H1 (cell line): ENCODE measurements at regions not wholly inside any gene's neighbourhood (a gene's known extent, or its start where the extent isn't known, plus 50 kb on each side); places are given as distances from the start of the nearest gene placed in this dataset.
A peak's percentile ranks its signal among the peaks of the same experiment; 100 is the strongest.

ENCODE experiments used
- CHD1 ChIP-seq: IDR thresholded peaks from 2 replicates; pipeline ENCODE4 v1.6.1; 2012; ENCODE audit warnings: low read depth, low read length, improper control_type of control experiment
- EZH2 ChIP-seq: fragments of 200-600 bp; sonication (generic); IDR thresholded peaks from 2 replicates; pipeline ENCODE4 v1.7.1; 2012; ENCODE audit warnings: low read depth, mild to moderate bottlenecking, moderate library complexity, low read length, inconsistent platforms; ENCODE audit not compliant: severe bottlenecking
- JUN ChIP-seq: IDR thresholded peaks from 2 replicates; pipeline ENCODE4 v1.6.1; 2011; ENCODE audit warnings: low read depth, mild to moderate bottlenecking, improper control_type of control experiment, low read length
- KDM1A ChIP-seq: fragments of 200-600, 300-600 bp; sonication (generic); IDR thresholded peaks from 2 replicates; pipeline ENCODE4 v1.7.1; 2016; ENCODE audit warnings: mild to moderate bottlenecking, low read length, borderline replicate concordance
- POLR2A ChIP-seq, 2 experiments: IDR thresholded peaks; 1 replicate in 1 of 2; 2 replicates in 1 of 2; pipeline ENCODE4 v1.6.1; 2011; ENCODE audit warnings: low read depth in 2 of 2, low read length in 2 of 2, mild to moderate bottlenecking in 2 of 2; ENCODE audit errors: control extremely low read depth in 1 of 2
- POLR2AphosphoS5 ChIP-seq: IDR thresholded peaks from 2 replicates; pipeline ENCODE4 v1.6.1; 2011; ENCODE audit warnings: low read depth, low read length
- RAD21 ChIP-seq, 2 experiments: IDR thresholded peaks in 1 of 2; conservative IDR thresholded peaks in 1 of 2; 2 replicates each; pipeline ENCODE4 v1.6.1; 2011; ENCODE audit warnings: low read depth in 2 of 2, low read length in 2 of 2, improper control_type of control experiment in 1 of 2, inconsistent platforms in 1 of 2, mild to moderate bottlenecking in 1 of 2, moderate library complexity in 1 of 2
- YY1 ChIP-seq: IDR thresholded peaks from 2 replicates; pipeline ENCODE4 v1.6.1; 2011; ENCODE audit warnings: low read depth, mild to moderate bottlenecking, low read length
- ZNF274 ChIP-seq: IDR thresholded peaks from 2 replicates; pipeline ENCODE4 v1.7.0; 2012; ENCODE audit warnings: low read length, borderline replicate concordance; ENCODE audit errors: extremely low read depth
- TF ChIP-seq, protein P1 (sequence below): IDR thresholded peaks from 2 replicates; pipeline ENCODE4 v1.6.1; 2011; ENCODE audit warnings: low read depth, mild to moderate bottlenecking, low read length; ENCODE audit not compliant: insufficient read depth
- TF ChIP-seq, protein P2 (sequence below), 3 experiments: IDR thresholded peaks; 1 replicate in 2 of 3; 2 replicates in 1 of 3; pipeline versions ENCODE4 v1.5.1 to v1.6.1; 2011; ENCODE audit warnings: low read length in 3 of 3, mild to moderate bottlenecking in 3 of 3, inconsistent platforms in 2 of 3, low read depth in 1 of 3, moderate library complexity in 1 of 3; ENCODE audit not compliant: insufficient read depth in 1 of 3; ENCODE audit errors: control extremely low read depth in 1 of 3

DNA sequence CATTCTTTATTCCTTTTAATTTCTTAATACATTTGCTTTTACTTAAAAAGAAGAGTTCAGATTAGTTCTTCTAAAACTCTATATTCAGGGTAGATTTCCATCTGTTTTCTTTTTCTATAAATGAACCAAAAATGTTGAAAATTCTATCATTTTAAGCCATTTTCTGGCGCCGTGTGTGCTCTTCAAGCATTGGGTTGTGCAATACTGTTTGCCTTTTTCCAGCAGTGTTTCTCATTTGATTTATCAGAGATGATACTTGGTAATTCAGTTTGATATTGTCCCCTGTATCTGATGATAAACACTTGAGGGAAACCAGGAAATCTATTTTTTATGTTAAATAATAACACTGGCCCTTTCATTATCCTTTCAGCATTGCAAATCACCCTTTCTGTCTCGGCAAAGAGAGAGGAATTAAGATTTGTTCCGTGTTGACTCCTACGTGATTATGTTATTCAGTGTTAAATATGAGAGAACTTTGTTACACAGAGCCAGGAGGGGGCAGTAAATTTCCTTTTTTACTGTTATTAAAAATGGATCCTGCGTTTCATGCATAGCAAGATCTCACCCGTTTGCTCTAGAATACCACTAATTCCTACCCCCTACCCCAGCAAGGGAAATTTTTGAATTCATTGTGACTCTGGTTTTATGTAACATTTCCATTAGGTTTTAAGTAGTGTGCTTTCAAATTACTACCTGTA lies 606.9 kb upstream of the RBFOX1 start:
- TF ChIP-seq, protein P1, sequence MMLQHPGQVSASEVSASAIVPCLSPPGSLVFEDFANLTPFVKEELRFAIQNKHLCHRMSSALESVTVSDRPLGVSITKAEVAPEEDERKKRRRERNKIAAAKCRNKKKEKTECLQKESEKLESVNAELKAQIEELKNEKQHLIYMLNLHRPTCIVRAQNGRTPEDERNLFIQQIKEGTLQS: no peak
- TF ChIP-seq RAD21 (IDR thresholded peaks at IDR 0.05 in 1 of 2, conservative IDR thresholded peaks at IDR 0.05 in 1 of 2; ENCODE audit: low read depth in 2 of 2, low read length in 2 of 2) (peak; percentile 28 to 45), YY1 (no peak), JUN (no peak), POLR2AphosphoS5 (no peak), POLR2A (IDR thresholded peaks at IDR 0.05; ENCODE audit: control extremely low read depth in 1 of 2, low read depth in 2 of 2, low read length in 2 of 2) (no peak), ZNF274 (no peak), KDM1A (no peak), CHD1 (no peak), EZH2 (no peak)
- TF ChIP-seq, protein P2, sequence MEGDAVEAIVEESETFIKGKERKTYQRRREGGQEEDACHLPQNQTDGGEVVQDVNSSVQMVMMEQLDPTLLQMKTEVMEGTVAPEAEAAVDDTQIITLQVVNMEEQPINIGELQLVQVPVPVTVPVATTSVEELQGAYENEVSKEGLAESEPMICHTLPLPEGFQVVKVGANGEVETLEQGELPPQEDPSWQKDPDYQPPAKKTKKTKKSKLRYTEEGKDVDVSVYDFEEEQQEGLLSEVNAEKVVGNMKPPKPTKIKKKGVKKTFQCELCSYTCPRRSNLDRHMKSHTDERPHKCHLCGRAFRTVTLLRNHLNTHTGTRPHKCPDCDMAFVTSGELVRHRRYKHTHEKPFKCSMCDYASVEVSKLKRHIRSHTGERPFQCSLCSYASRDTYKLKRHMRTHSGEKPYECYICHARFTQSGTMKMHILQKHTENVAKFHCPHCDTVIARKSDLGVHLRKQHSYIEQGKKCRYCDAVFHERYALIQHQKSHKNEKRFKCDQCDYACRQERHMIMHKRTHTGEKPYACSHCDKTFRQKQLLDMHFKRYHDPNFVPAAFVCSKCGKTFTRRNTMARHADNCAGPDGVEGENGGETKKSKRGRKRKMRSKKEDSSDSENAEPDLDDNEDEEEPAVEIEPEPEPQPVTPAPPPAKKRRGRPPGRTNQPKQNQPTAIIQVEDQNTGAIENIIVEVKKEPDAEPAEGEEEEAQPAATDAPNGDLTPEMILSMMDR (IDR thresholded peaks at IDR 0.05; ENCODE audit: control extremely low read depth in 1 of 3, insufficient read depth in 1 of 3, low read depth in 1 of 3, low read length in 3 of 3): peak in 1 of 3 experiments; percentile 32; a peak in 2 of 4 replicates
